H9 (cell line): ENCODE measurements at regions not wholly inside any gene's neighbourhood (a gene's known extent, or its start where the extent isn't known, plus 50 kb on each side); places are given as distances from the start of the nearest gene placed in this dataset.

ENCODE experiments used
- DNase-seq: peaks from one replicate; pipeline ENCODE4 v3.0.0-alpha.2; 2017
- H2AFZ ChIP-seq: one replicate; pipeline ENCODE4 v1.6.1; 2013; ENCODE audit warnings: mild to moderate bottlenecking, low read length, control low read depth, moderate library complexity
- H2AK5ac ChIP-seq: 2 replicates; pipeline ENCODE4 v1.6.1; 2013; ENCODE audit warnings: low read length, control low read depth, mixed read lengths; ENCODE audit not compliant: insufficient read length
- H2BK120ac ChIP-seq: one replicate; pipeline ENCODE4 v1.6.1; 2013; ENCODE audit warnings: low read depth, mild to moderate bottlenecking, low read length, control low read depth, inconsistent platforms; ENCODE audit not compliant: poor library complexity, severe bottlenecking
- H2BK12ac ChIP-seq: 2 replicates; pipeline ENCODE4 v1.6.1; 2013; ENCODE audit warnings: low read length, control low read depth, mixed read lengths, low read depth; ENCODE audit not compliant: insufficient read length
- H2BK15ac ChIP-seq: 2 replicates; pipeline ENCODE4 v1.6.1; 2013; ENCODE audit warnings: low read depth, low read length, control low read depth
- H2BK20ac ChIP-seq: one replicate; pipeline ENCODE4 v1.6.1; 2013; ENCODE audit warnings: low read depth, mild to moderate bottlenecking, low read length, control low read depth, inconsistent platforms; ENCODE audit not compliant: poor library complexity, severe bottlenecking
- H2BK5ac ChIP-seq: 2 replicates; pipeline ENCODE4 v1.6.1; 2013; ENCODE audit warnings: low read length, control low read depth, mixed read lengths; ENCODE audit not compliant: insufficient read length
- H3K14ac ChIP-seq: 2 replicates; pipeline ENCODE4 v1.6.1; 2013; ENCODE audit warnings: low read length, control low read depth; ENCODE audit not compliant: insufficient read depth
- H3K18ac ChIP-seq: 2 replicates; pipeline ENCODE4 v1.6.1; 2013; ENCODE audit warnings: low read depth, mild to moderate bottlenecking, mixed read lengths, low read length, control low read depth; ENCODE audit not compliant: insufficient read length
- H3K23ac ChIP-seq: 2 replicates; pipeline ENCODE4 v1.6.1; 2013; ENCODE audit warnings: low read length, control low read depth, mixed read lengths, low read depth; ENCODE audit not compliant: insufficient read length
- H3K23me2 ChIP-seq: 2 replicates; pipeline ENCODE4 v1.6.1; 2013; ENCODE audit warnings: low read depth, mild to moderate bottlenecking, mixed read lengths, low read length, control low read depth; ENCODE audit not compliant: insufficient read length, poor library complexity, severe bottlenecking
- H3K27ac ChIP-seq: 2 replicates; pipeline ENCODE4 v1.5.1; 2013; ENCODE audit warnings: low read length, control low read depth, mixed read lengths, low read depth; ENCODE audit not compliant: insufficient read length
- H3K27me3 ChIP-seq: 2 replicates; pipeline ENCODE4 v1.6.1; 2013; ENCODE audit warnings: low read length, control low read depth, inconsistent platforms; ENCODE audit not compliant: insufficient read depth
- H3K4ac ChIP-seq: 2 replicates; pipeline ENCODE4 v1.6.1; 2013; ENCODE audit warnings: low read depth, mild to moderate bottlenecking, control low read depth, inconsistent platforms, low read length, moderate library complexity
- H3K4me1 ChIP-seq: 2 replicates; pipeline ENCODE4 v1.6.1; 2013; ENCODE audit warnings: low read length, control low read depth, inconsistent platforms; ENCODE audit not compliant: insufficient read depth
- H3K4me2 ChIP-seq: 2 replicates; pipeline ENCODE4 v1.6.1; 2013; ENCODE audit warnings: low read length, control low read depth, mixed read lengths; ENCODE audit not compliant: insufficient read length, insufficient read depth
- H3K56ac ChIP-seq: 2 replicates; pipeline ENCODE4 v1.6.1; 2013; ENCODE audit warnings: low read depth, mild to moderate bottlenecking, mixed read lengths, low read length, control low read depth; ENCODE audit not compliant: insufficient read length
- H3K79me1 ChIP-seq: 2 replicates; pipeline ENCODE4 v1.6.1; 2013; ENCODE audit warnings: low read depth, mild to moderate bottlenecking, moderate library complexity, low read length, control low read depth, inconsistent platforms; ENCODE audit not compliant: insufficient read depth, poor library complexity, severe bottlenecking
- H3K79me2 ChIP-seq: 2 replicates; pipeline ENCODE4 v1.6.1; 2013; ENCODE audit warnings: low read length, control low read depth, inconsistent platforms; ENCODE audit not compliant: insufficient read depth
- H3K9ac ChIP-seq: 2 replicates; pipeline ENCODE4 v1.6.1; 2013; ENCODE audit warnings: low read length, control low read depth, mixed read lengths; ENCODE audit not compliant: insufficient read length; ENCODE audit errors: extremely low read depth
- H3K9me3 ChIP-seq: one replicate; pipeline ENCODE4 v1.6.1; 2013; ENCODE audit warnings: low read depth, low read length, inconsistent platforms; ENCODE audit not compliant: control insufficient read depth
- H3T11ph ChIP-seq: one replicate; pipeline ENCODE4 v1.6.1; 2013; ENCODE audit warnings: mild to moderate bottlenecking, low read length, control low read depth, inconsistent platforms
- H4K20me1 ChIP-seq: one replicate; pipeline ENCODE4 v1.6.1; 2013; ENCODE audit not compliant: control insufficient read depth, insufficient read length, insufficient read depth
- H4K5ac ChIP-seq: 2 replicates; pipeline ENCODE4 v1.6.1; 2013; ENCODE audit warnings: low read depth, mild to moderate bottlenecking, mixed read lengths, low read length, control low read depth; ENCODE audit not compliant: insufficient read length
- H4K8ac ChIP-seq: replicated peaks from 2 replicates; pipeline ENCODE4 v1.6.1; 2013; ENCODE audit warnings: low read length, control low read depth, mixed read lengths, low read depth; ENCODE audit not compliant: insufficient read length
- H4K91ac ChIP-seq: 2 replicates; pipeline ENCODE4 v1.6.1; 2013; ENCODE audit warnings: low read depth, mild to moderate bottlenecking, moderate library complexity, mixed read lengths, low read length, control low read depth; ENCODE audit not compliant: insufficient read length
- H3K27ac Mint-ChIP-seq, 3 experiments: 2 replicates in 2 of 3; 3 replicates in 1 of 3; pipeline ENCODE4 v1.8.0; 2020 to 2021; ENCODE audit warnings: mixed read lengths in 3 of 3, mild to moderate bottlenecking in 1 of 3, moderate library complexity in 1 of 3
- H3K27me3 Mint-ChIP-seq: 2 replicates; pipeline ENCODE4 v1.8.0; 2021; ENCODE audit warnings: low read depth, mild to moderate bottlenecking, moderate library complexity, mixed read lengths
- H3K36me3 Mint-ChIP-seq, 3 experiments: 2 replicates in 2 of 3; 3 replicates in 1 of 3; pipeline ENCODE4 v1.8.0; 2020 to 2021; ENCODE audit warnings: low read depth in 3 of 3, mixed read lengths in 3 of 3; ENCODE audit not compliant: insufficient read depth in 1 of 3
- H3K4me1 Mint-ChIP-seq, 2 experiments: 2 replicates each; pipeline ENCODE4 v1.8.0; 2020; ENCODE audit warnings: mixed read lengths in 2 of 2
- H3K4me3 Mint-ChIP-seq, 2 experiments: 2 replicates in 1 of 2; 3 replicates in 1 of 2; pipeline ENCODE4 v1.8.0; 2020 to 2021; ENCODE audit warnings: mild to moderate bottlenecking in 2 of 2, mixed read lengths in 2 of 2, moderate library complexity in 1 of 2
- H3K9me3 Mint-ChIP-seq, 2 experiments: 2 replicates in 1 of 2; 3 replicates in 1 of 2; pipeline ENCODE4 v1.8.0; 2020; ENCODE audit warnings: mild to moderate bottlenecking in 2 of 2, mixed read lengths in 2 of 2, moderate library complexity in 1 of 2
- CTCF ChIP-seq: fragments of 200-600 bp; sonication (generic); conservative IDR thresholded peaks from 3 replicates; pipeline ENCODE4 v1.8.0; 2021; ENCODE audit warnings: antibody characterized with exemption, mild to moderate bottlenecking
- WGBS: extraction: QIAGEN DNeasy Blood & Tissue Kit; methylation state at CpG from one replicate; pipeline ENCODE4 v1.1.7; 2013; ENCODE audit warnings: missing lambda C conversion rate, low lambda C conversion rate, mixed read lengths; ENCODE audit not compliant: insufficient read length; ENCODE audit errors: extremely low coverage; 5-methylcytosine and 5-hydroxymethylcytosine counted together

GRCh38 chr21:21907271-21907670, 909.1 kb downstream of the NCAM2 start:
- H4K91ac ChIP-seq = no peak overlapping the region
- no peak for TF ChIP-seq CTCF

More at GRCh38 chr21:21907271-21907670, 909.1 kb downstream of the NCAM2 start:
- WGBS = no CpG with 5 or more reads among the region's 3 CpGs
- Histone ChIP-seq H3K23me2 (no peaks in the 10 kb centered on the region), H4K8ac (no peak overlapping the region), H2BK5ac (no peak overlapping the region), H3K14ac (no peak overlapping the region), H3K79me2 (no peaks in the 10 kb centered on the region), H4K20me1 (no peaks in the 10 kb centered on the region), H3K23ac (no peak overlapping the region), H3K9me3 (no peaks in the 10 kb centered on the region), H2AK5ac (no peak overlapping the region), H2BK12ac (no peak overlapping the region), H2BK15ac (no peak overlapping the region), H4K5ac (no peak overlapping the region), H3K4ac (no peak overlapping the region), H3K56ac (no peak overlapping the region), H3K27me3 (no peaks in the 10 kb centered on the region), H3T11ph (no peak overlapping the region), H2BK20ac (no peak overlapping the region), H2AFZ (no peak overlapping the region), H3K79me1 (no peaks in the 10 kb centered on the region), H3K27ac (no peak overlapping the region), H3K18ac (no peak overlapping the region), H2BK120ac (no peak overlapping the region), H3K9ac (no peak overlapping the region), H3K4me2 (no peak overlapping the region), H3K4me1 (no peaks in the 10 kb centered on the region)
- Mint-ChIP-seq H3K9me3 (peaks cover 6 to 21% of the 10 kb centered on the region in 2 experiments; a peak in 4 of 5 replicates), H3K36me3 (peaks cover 5 to 18% (median 7%) of the 10 kb centered on the region in 3 experiments), H3K27ac (no peak overlapping the region), H3K4me3 (no peak overlapping the region), H3K4me1 (0 out of 4 replicates have a peak, but pooled peaks cover 0 to 4% of the 10 kb centered on the region in 2 experiments), H3K27me3 (no peaks in the 10 kb centered on the region)
- DNase-seq = no peak
